GM23338 (cell line): ENCODE measurements at regions not wholly inside any gene's neighbourhood (a gene's known extent, or its start where the extent isn't known, plus 50 kb on each side); places are given as distances from the start of the nearest gene placed in this dataset.

Experiments
- ATAC-seq: fragments of 200-7000 bp; cut with Tn5 transposase; 3 replicates; pipeline ENCODE4 v1.9.1; 2020
- DNase-seq: peaks from one replicate; pipeline ENCODE4 v3.0.0-alpha.2; 2015; ENCODE audit warnings: low spot score
- H2AFZ ChIP-seq: fragments of 200-600 bp; sonication (generic); 2 replicates; pipeline ENCODE4 v1.8.0; 2016; ENCODE audit warnings: antibody characterized with exemption, mild to moderate bottlenecking, moderate library complexity
- H3F3A ChIP-seq: fragments of 200-600 bp; sonication (generic); replicated peaks from 2 replicates; pipeline ENCODE4 v1.8.0; 2017; ENCODE audit warnings: antibody characterized with exemption, mixed run types, low read depth
- H3K27ac ChIP-seq: fragments of 200-600 bp; sonication (generic); 2 replicates; pipeline ENCODE4 v1.6.1; 2016; ENCODE audit warnings: low read depth
- H3K27me3 ChIP-seq: fragments of 200-600 bp; sonication (generic); 2 replicates; pipeline ENCODE4 v1.8.0; 2016; ENCODE audit warnings: mild to moderate bottlenecking, mixed run types, moderate library complexity; ENCODE audit not compliant: insufficient read depth
- H3K36me3 ChIP-seq: fragments of 200-600 bp; sonication (generic); 2 replicates; pipeline ENCODE4 v1.8.0; 2016; ENCODE audit warnings: mild to moderate bottlenecking; ENCODE audit not compliant: insufficient read depth
- H3K4me1 ChIP-seq: fragments of 200-600 bp; sonication (generic); 2 replicates; pipeline ENCODE4 v1.8.0; 2016; ENCODE audit warnings: mild to moderate bottlenecking, moderate library complexity; ENCODE audit not compliant: insufficient read depth
- H3K4me2 ChIP-seq: fragments of 200-600 bp; sonication (generic); 2 replicates; pipeline ENCODE4 v1.7.1; 2017; ENCODE audit warnings: mixed run types
- H3K4me3 ChIP-seq: fragments of 200-600 bp; sonication (generic); 2 replicates; pipeline ENCODE4 v1.6.1; 2016; ENCODE audit warnings: mixed run types
- H3K79me2 ChIP-seq: fragments of 200-600 bp; sonication (generic); replicated peaks from 2 replicates; pipeline ENCODE4 v1.8.0; 2017; ENCODE audit warnings: mild to moderate bottlenecking; ENCODE audit not compliant: insufficient read depth
- H3K9me2 ChIP-seq: fragments of 200-600 bp; sonication (generic); 2 replicates; pipeline ENCODE4 v1.8.0; 2017; ENCODE audit not compliant: insufficient read depth
- H4K20me1 ChIP-seq: fragments of 200-600 bp; sonication (generic); replicated peaks from 2 replicates; pipeline ENCODE4 v1.8.0; 2017; ENCODE audit warnings: mild to moderate bottlenecking; ENCODE audit not compliant: insufficient read depth
- H3K27ac Mint-ChIP-seq: 2 replicates; pipeline ENCODE4 v1.8.0; 2020; ENCODE audit warnings: inconsistent platforms, mild to moderate bottlenecking, moderate library complexity, mixed read lengths
- H3K27me3 Mint-ChIP-seq: 3 replicates; pipeline ENCODE4 v1.8.0; 2022; ENCODE audit warnings: low read depth, mild to moderate bottlenecking, moderate library complexity, mixed read lengths, inconsistent platforms; ENCODE audit not compliant: insufficient read depth, poor library complexity
- H3K36me3 Mint-ChIP-seq: 3 replicates; pipeline ENCODE4 v1.8.0; 2021; ENCODE audit warnings: low read depth, mild to moderate bottlenecking, inconsistent platforms, moderate library complexity, mixed read lengths
- H3K4me1 Mint-ChIP-seq: 3 replicates; pipeline ENCODE4 v1.8.0; 2020; ENCODE audit warnings: mild to moderate bottlenecking, inconsistent platforms, mixed read lengths
- H3K4me3 Mint-ChIP-seq: 3 replicates; pipeline ENCODE4 v1.8.0; 2021; ENCODE audit warnings: moderate library complexity, mild to moderate bottlenecking, inconsistent platforms, mixed read lengths
- H3K9me3 Mint-ChIP-seq: 3 replicates; pipeline ENCODE4 v1.8.0; 2020; ENCODE audit warnings: moderate library complexity, mild to moderate bottlenecking, inconsistent platforms, mixed read lengths
- CREB1 ChIP-seq: fragments of 250-450 bp; sonication (Bioruptor Pico); IDR thresholded peaks from 2 replicates; pipeline ENCODE4 v1.5.0; 2020; ENCODE audit warnings: low read depth, mild to moderate bottlenecking, moderate library complexity
- CTCF ChIP-seq, 2 experiments: fragments of 200-600 bp in 1 of 2; sonication (generic) in 1 of 2; conservative IDR thresholded peaks; 2 replicates each; pipeline versions ENCODE4 v1.5.1 to v1.6.1; 2016 to 2017; ENCODE audit warnings: antibody characterized with exemption in 2 of 2, low read depth in 2 of 2, mild to moderate bottlenecking in 2 of 2, moderate library complexity in 1 of 2
- ETS1 ChIP-seq: IDR thresholded peaks from 2 replicates; pipeline ENCODE4 v1.6.1; 2016; ENCODE audit warnings: antibody characterized with exemption
- EZH2 ChIP-seq: fragments of 200-600 bp; sonication (generic); IDR thresholded peaks from one replicate; pipeline ENCODE4 v1.8.0; 2017; ENCODE audit warnings: antibody characterized with exemption, mild to moderate bottlenecking, low read depth; ENCODE audit not compliant: unreplicated experiment
- EZH2phosphoT487 ChIP-seq: fragments of 200-600 bp; sonication (generic); IDR thresholded peaks from one replicate; pipeline ENCODE4 v1.8.1; 2018; ENCODE audit warnings: antibody characterized with exemption; ENCODE audit not compliant: unreplicated experiment
- JUNB ChIP-seq: IDR thresholded peaks from one replicate; pipeline ENCODE4 v1.6.1; 2016; ENCODE audit warnings: antibody characterized with exemption; ENCODE audit not compliant: unreplicated experiment
- NANOG ChIP-seq: IDR thresholded peaks from 2 replicates; pipeline ENCODE4 v1.6.1; 2016; ENCODE audit warnings: antibody characterized with exemption, borderline replicate concordance
- POLR2AphosphoS5 ChIP-seq: IDR thresholded peaks from 2 replicates; pipeline ENCODE4 v1.6.1; 2016; ENCODE audit warnings: antibody characterized with exemption, low read depth
- REST ChIP-seq: IDR thresholded peaks from one replicate; pipeline ENCODE4 v1.6.1; 2018; ENCODE audit warnings: antibody characterized with exemption; ENCODE audit not compliant: unreplicated experiment
- STAT1 ChIP-seq: IDR thresholded peaks from one replicate; pipeline ENCODE4 v1.6.1; 2016; ENCODE audit warnings: antibody characterized with exemption; ENCODE audit not compliant: unreplicated experiment
- ZNF114 ChIP-seq: fragments of 250-450 bp; sonication (Bioruptor Pico); IDR thresholded peaks from 2 replicates; pipeline ENCODE4 v1.5.0; 2020; ENCODE audit warnings: mild to moderate bottlenecking, moderate library complexity
- ZNF331 ChIP-seq: fragments of 250-450 bp; sonication (Bioruptor Pico); IDR thresholded peaks from 2 replicates; pipeline ENCODE4 v1.5.0; 2020; ENCODE audit warnings: low read depth, mild to moderate bottlenecking, moderate library complexity
- ZNF462 ChIP-seq: fragments of 250-450 bp; sonication (Bioruptor Pico); IDR thresholded peaks from 2 replicates; pipeline ENCODE4 v1.5.0; 2020; ENCODE audit warnings: mild to moderate bottlenecking, moderate library complexity

GRCh38 chr12:68097386-68097785 lies 62.2 kb downstream of the IFNG start:
- Mint-ChIP-seq H3K9me3 (no peaks in the 10 kb centered on the region), H3K36me3 (no peaks in the 10 kb centered on the region), H3K27me3 (no peaks in the 10 kb centered on the region), H3K27ac (no peak overlapping the region), H3K4me3 (no peak overlapping the region), H3K4me1 (peaks cover 11% of the 10 kb centered on the region)
- Histone ChIP-seq H3K9me2 (0 out of 2 replicates have a peak, but pooled peaks cover 3% of the 10 kb centered on the region), H3F3A (no peaks in the 10 kb centered on the region), H4K20me1 (no peaks in the 10 kb centered on the region), H3K4me2 (no peak overlapping the region), H3K4me3 (no peak overlapping the region), H2AFZ (no peak overlapping the region), H3K79me2 (no peaks in the 10 kb centered on the region), H3K27me3 (no peaks in the 10 kb centered on the region), H3K4me1 (no peaks in the 10 kb centered on the region), H3K36me3 (no peaks in the 10 kb centered on the region), H3K27ac (no peak overlapping the region)
- TF ChIP-seq ZNF331 (CRISPR knock-in tag) (no peak), CTCF (conservative IDR thresholded peaks at IDR 0.05; ENCODE audit: low read depth in 2 of 2) (no peak), ZNF462 (no peak), STAT1 (no peak), REST (no peak), ETS1 (no peak), NANOG (no peak), POLR2AphosphoS5 (no peak), CREB1 (CRISPR knock-in tag) (no peak), EZH2 (no peak), EZH2phosphoT487 (no peak), JUNB (no peak), ZNF114 (CRISPR knock-in tag) (no peak)
- DNase-seq (no peak), ATAC-seq (no peak)
